H7 (cell line): ENCODE measurements at regions not wholly inside any gene's neighbourhood (a gene's known extent, or its start where the extent isn't known, plus 50 kb on each side); places are given as distances from the start of the nearest gene placed in this dataset.
"Not testable (repeated sequence)": the region's sequence is repeated elsewhere in the genome, so short reads cannot be mapped to it uniquely, and the experiment has no call there.

Experiments
- DNase-seq: peaks from one replicate; pipeline ENCODE4 v3.0.0; 2012
- H3K27me3 ChIP-seq: 2 replicates; pipeline ENCODE4 v1.6.0; 2011; ENCODE audit warnings: mild to moderate bottlenecking, low read length; ENCODE audit not compliant: control insufficient read depth, insufficient read depth
- H3K36me3 ChIP-seq: replicated peaks from 2 replicates; pipeline ENCODE4 v1.5.1; 2011; ENCODE audit warnings: low read length; ENCODE audit not compliant: control insufficient read depth, insufficient read depth
- H3K4me3 ChIP-seq: 2 replicates; pipeline ENCODE4 v1.5.1; 2011; ENCODE audit warnings: low read depth, mild to moderate bottlenecking, control low read depth, low read length, moderate library complexity; ENCODE audit not compliant: insufficient read depth

- not testable (repeated sequence) for H3K4me3 ChIP-seq, DNase-seq, H3K36me3 ChIP-seq, H3K27me3 ChIP-seq
These were observed 202.3 kb downstream of the BANP start for GRCh38 chr16:88153516-88153915.

- not testable (repeated sequence) for H3K36me3 ChIP-seq, H3K4me3 ChIP-seq, DNase-seq, H3K27me3 ChIP-seq
These were observed 203.7 kb downstream of the BANP start for GRCh38 chr16:88154886-88155285.

DNA sequence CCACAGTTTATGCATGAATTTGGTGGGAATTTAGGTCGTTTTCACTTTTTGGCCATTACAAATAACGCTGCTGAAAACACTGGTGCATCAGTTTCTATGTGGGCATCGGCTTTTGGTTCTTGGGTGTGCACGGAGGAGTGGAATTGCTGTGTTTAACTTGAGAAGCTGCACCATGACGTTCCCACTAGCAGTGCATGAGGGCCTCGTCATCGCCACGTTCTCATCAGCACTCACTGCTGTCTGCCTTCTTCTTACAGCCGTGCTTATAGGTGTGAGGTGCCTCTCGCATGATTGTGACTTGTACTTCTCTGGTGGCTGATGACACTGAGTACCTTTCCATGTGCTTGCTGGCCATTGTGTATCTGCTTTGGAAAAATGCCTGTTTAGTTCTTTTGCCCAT lies 204.4 kb downstream of the BANP start:
- H3K36me3 ChIP-seq, DNase-seq, H3K27me3 ChIP-seq, H3K4me3 ChIP-seq: not testable (repeated sequence)

- not testable (repeated sequence) for H3K4me3 ChIP-seq, DNase-seq, H3K36me3 ChIP-seq, H3K27me3 ChIP-seq
These were observed 205.5 kb downstream of the BANP start for GRCh38 chr16:88156640-88157283.

DNA sequence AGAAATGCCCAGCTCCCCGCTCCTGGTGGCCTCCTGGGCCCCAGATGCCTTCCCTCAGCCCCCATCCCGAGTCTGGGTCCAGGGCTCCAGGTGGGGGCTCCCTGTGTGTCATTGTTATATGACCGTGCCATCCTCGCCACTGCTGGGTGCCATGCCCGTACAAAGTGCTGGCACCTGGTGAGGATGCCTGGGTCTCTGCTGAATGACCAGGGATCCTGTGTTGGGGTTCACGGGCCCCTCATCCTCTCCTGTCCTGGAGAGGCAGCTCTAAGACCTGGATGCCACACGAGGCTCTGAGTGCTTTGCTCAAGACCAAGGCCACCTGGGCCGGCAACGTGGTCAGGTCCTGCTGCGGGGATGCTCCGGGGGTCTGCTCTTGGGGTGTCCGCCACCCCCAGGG lies 206.5 kb downstream of the BANP start:
- DNase-seq, H3K27me3 ChIP-seq, H3K4me3 ChIP-seq, H3K36me3 ChIP-seq: not testable (repeated sequence)

- not testable (repeated sequence) for H3K4me3 ChIP-seq, H3K27me3 ChIP-seq, H3K36me3 ChIP-seq
- DNase-seq = peak; percentile 65
These were observed 207.2 kb downstream of the BANP start for GRCh38 chr16:88158256-88159045.

DNA sequence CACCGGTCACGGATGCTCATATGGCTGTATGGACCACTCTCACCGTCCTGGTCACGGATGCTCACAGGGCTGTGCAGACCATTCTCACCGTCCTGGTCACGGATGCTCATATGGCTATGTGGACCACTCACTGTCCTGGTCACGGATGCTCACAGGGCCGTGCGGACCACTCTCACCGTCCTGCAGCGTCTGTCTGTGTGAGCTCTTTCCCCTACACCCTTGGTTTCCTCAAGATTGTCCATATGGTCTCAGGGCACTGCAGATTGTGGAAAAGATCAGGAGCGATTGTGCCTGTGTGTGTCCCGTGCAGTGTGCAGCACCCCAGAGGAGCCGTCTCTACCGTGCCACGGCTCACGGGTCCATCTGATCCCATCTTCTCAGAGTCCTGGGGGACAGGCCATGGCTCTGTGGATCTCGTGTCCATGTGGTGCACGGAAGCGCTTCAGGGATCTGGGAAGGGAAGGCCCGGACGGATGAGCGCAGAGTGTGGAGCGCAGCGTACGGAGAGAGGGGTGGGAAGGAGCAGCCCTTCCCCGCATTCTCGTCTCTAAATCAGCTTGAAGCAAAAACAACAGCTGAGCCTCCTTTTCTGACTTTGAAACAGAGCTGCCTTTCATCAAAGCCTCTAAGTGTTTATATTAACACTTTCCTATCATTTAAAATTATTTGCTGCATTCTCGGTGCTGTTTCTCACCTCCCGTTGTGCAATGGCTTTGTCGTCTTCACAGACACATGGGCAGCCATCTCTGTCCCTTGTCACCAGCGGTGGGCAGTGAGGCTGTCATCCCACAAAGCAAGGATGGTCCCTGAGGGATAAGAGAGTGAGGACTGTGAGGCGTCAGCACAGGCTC lies 208.0 kb downstream of the BANP start:
- DNase-seq, H3K27me3 ChIP-seq, H3K36me3 ChIP-seq, H3K4me3 ChIP-seq: not testable (repeated sequence)

DNA sequence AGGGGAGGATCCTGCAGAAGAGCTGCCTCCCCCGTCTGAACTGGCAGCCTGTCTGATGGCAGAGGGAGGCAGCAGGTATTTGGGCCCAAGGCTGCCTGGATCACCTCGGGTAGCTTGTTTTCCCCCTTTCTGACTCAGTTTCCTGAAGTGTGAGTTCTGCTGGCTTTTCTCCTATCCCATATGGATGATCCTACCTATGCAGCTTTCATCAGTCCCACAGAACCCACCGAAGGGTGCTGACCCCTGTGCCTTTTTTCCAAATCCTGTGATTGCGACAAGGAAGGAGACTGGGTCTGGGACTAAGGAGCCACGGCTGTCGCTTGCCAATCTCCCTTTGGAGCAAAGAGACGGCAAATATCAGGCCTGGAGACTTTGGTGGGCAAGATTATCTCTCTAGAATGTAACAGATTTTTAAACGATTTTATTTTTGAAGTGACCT lies 208.7 kb downstream of the BANP start:
- not testable (repeated sequence) for DNase-seq, H3K36me3 ChIP-seq, H3K27me3 ChIP-seq, H3K4me3 ChIP-seq

DNA sequence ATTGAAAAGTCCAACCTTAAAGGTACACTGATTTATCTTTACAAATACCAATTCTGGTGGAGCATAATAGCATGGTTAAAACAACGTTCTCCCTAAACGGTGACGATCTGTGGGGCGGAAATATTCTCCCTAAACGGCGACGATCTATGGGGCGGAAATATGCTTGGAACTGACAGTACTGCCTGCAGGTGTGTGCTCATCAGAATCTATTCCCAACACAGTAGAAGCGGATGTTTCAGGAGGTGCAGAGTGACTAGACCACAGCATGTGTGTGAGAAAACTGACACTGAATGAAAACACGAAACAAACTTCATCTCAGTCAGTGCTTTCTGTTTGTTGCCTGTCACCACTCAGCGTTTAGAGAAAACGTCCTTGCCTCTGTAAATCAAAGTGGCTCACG lies 210.0 kb downstream of the BANP start:
- not testable (repeated sequence) for H3K27me3 ChIP-seq, H3K36me3 ChIP-seq, H3K4me3 ChIP-seq, DNase-seq

DNA sequence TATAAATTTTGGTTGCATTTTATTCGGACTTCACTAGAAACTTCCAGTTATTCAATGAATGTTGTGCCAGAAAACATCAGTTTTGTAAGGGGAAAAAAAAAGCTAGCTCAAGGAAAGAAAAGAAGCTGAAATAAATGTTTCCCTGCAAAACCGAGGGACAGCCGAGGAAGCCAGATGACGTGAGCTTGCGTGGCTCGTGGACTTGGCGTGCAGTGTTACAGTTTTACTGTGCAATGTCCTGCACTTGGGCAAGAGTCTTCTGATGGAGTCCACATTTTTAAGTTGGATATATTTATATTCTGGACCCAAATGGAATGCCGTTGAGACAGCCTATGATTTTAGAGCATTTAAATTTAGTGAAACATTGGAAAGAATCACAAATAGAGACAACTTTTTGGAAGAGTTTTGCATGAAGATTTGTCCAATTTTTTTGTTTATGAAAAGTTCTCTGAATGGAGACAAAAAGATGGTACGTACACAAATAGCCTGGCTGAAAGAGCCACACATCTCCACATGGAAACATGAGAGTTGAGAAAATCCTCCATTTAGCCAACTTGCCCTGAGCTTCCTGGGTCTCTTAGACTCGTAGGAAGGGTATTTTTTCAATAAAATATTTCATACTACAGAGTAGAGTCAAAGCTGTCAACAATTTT lies 210.5 kb downstream of the BANP start:
- DNase-seq, H3K27me3 ChIP-seq, H3K36me3 ChIP-seq, H3K4me3 ChIP-seq: not testable (repeated sequence)

GRCh38 chr16:88162778-88163177 lies 211.5 kb downstream of the BANP start:
- H3K27me3 ChIP-seq, H3K36me3 ChIP-seq, H3K4me3 ChIP-seq, DNase-seq: not testable (repeated sequence)

GRCh38 chr16:88164196-88165039 lies 213.2 kb downstream of the BANP start:
- not testable (repeated sequence) for H3K27me3 ChIP-seq, H3K4me3 ChIP-seq, H3K36me3 ChIP-seq, DNase-seq

DNA sequence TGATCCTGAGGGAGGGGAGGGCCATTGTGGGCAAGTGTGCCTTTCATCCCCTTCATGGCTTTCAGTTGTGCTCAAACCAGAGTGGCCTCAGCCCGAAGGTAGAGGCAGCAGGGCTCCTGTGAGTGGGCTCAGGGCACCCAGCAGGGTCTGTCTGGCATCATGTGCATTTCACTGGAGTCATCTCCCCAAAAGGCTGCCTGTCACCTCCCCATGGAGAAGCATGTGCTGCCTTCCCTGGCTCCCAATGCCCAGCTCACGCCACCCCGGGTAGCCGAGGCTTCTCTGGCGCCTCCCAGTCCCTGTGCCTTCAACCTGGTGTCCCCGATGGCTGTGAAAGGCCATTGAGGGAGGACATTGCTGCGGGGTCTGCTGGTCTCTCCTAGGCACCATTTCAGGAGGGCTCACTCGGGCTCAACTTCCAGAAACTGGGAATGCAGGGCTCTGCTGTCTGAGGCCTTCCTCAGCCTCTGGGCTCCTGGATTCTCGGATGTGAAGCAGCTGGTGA lies 213.9 kb downstream of the BANP start:
- H3K36me3 ChIP-seq, DNase-seq, H3K27me3 ChIP-seq, H3K4me3 ChIP-seq: not testable (repeated sequence)
